ENCODE measurements at regions not wholly inside any gene's neighbourhood (a gene's known extent, or its start where the extent isn't known, plus 50 kb on each side); places are given as distances from the start of the nearest gene placed in this dataset.

GRCh38 chr11:104764710-104765045 is 133.6 kb downstream of the CASP12 start:
- Histone ChIP-seq H2AFZ (ENCODE audit: low read depth, low read length) (no peak overlapping the region), H4K91ac (ENCODE audit: low read length) (no peak overlapping the region), H3K14ac (ENCODE audit: low read length in 2 of 2) (no peak overlapping the region), H4K8ac (ENCODE audit: low read length) (no peak overlapping the region), H3K9ac (ENCODE audit: low read length) (no peak overlapping the region), H2BK120ac (ENCODE audit: low read depth, low read length) (no peak overlapping the region), H3K23ac (ENCODE audit: low read length in 2 of 2) (no peak overlapping the region), H2BK5ac (ENCODE audit: low read depth, low read length, poor library complexity, severe bottlenecking) (no peak overlapping the region), H3K36me3 (ENCODE audit: control insufficient read depth in 1 of 2, insufficient read depth in 2 of 2, low read depth in 1 of 2, low read length in 2 of 2) (no peaks in the 10 kb centered on the region), H3K4me1 (ENCODE audit: control insufficient read depth, insufficient read depth, low read depth, low read length) (no peaks in the 10 kb centered on the region), H3K79me1 (replicated peaks; ENCODE audit: low read length, poor library complexity, severe bottlenecking) (no peaks in the 10 kb centered on the region), H2BK15ac (ENCODE audit: low read depth, poor library complexity, severe bottlenecking) (no peak overlapping the region), H3K27ac (ENCODE audit: low read length, poor library complexity, severe bottlenecking) (no peak overlapping the region), H3K4me3 (ENCODE audit: insufficient read depth in 1 of 2, low read depth in 1 of 2, low read length in 2 of 2) (no peak overlapping the region), H3K4ac (ENCODE audit: low read depth in 1 of 2, low read length in 2 of 2) (no peak overlapping the region), H3K9me3 (ENCODE audit: control insufficient read depth, low read length) (peaks cover 9% of the 10 kb centered on the region), H2BK12ac (ENCODE audit: low read length in 2 of 2) (no peak overlapping the region), H3K4me2 (ENCODE audit: low read length, poor library complexity, severe bottlenecking) (no peak overlapping the region), H3K27me3 (ENCODE audit: control insufficient read depth in 1 of 2, insufficient read depth in 1 of 2, low read length in 2 of 2) (no peaks in the 10 kb centered on the region), H2AK5ac (ENCODE audit: low read length, severe bottlenecking) (no peak overlapping the region), H3K18ac (ENCODE audit: low read depth in 1 of 2, low read length in 2 of 2) (no peak overlapping the region)
- DNase-seq: peak; percentile 9
- no CpG with 5 or more reads among the region's 1 CpG for WGBS

- WGBS: 39% methylated on average over 2 of the region's 5 CpGs
- Histone ChIP-seq H2BK120ac (ENCODE audit: low read depth, low read length) (no peak overlapping the region), H3K4me3 (ENCODE audit: insufficient read depth in 1 of 2, low read depth in 1 of 2, low read length in 2 of 2) (no peak overlapping the region)
Observed at GRCh38 chr11:104763930-104764709, 134.1 kb downstream of the CASP12 start.

GRCh38 chr11:104761511-104761910 is 136.7 kb downstream of the CASP12 start:
- no peak overlapping the region for H2BK5ac ChIP-seq (ENCODE audit: low read depth, low read length, poor library complexity, severe bottlenecking)
- no peak overlapping the region for H2AFZ ChIP-seq (ENCODE audit: low read depth, low read length)
- no peak overlapping the region for H2AK5ac ChIP-seq (ENCODE audit: low read length, severe bottlenecking)
- no peak overlapping the region for H3K14ac ChIP-seq (ENCODE audit: low read length in 2 of 2)
- no peak overlapping the region for H2BK12ac ChIP-seq (ENCODE audit: low read length in 2 of 2)
- WGBS: no CpG with 5 or more reads among the region's 2 CpGs
- no peaks in the 10 kb centered on the region for H3K27me3 ChIP-seq (ENCODE audit: control insufficient read depth in 1 of 2, insufficient read depth in 1 of 2, low read length in 2 of 2)
- H3K4me2 ChIP-seq (ENCODE audit: low read length, poor library complexity, severe bottlenecking): no peak overlapping the region
- no peak overlapping the region for H3K4ac ChIP-seq (ENCODE audit: low read depth in 1 of 2, low read length in 2 of 2)
- H3K4me1 ChIP-seq (ENCODE audit: control insufficient read depth, insufficient read depth, low read depth, low read length): no peaks in the 10 kb centered on the region
- H2BK15ac ChIP-seq (ENCODE audit: low read depth, poor library complexity, severe bottlenecking): no peak overlapping the region
- H3K36me3 ChIP-seq (ENCODE audit: control insufficient read depth in 1 of 2, insufficient read depth in 2 of 2, low read depth in 1 of 2, low read length in 2 of 2): no peaks in the 10 kb centered on the region
- no peak for DNase-seq
- H3K9me3 ChIP-seq (ENCODE audit: control insufficient read depth, low read length): peaks cover 16% of the 10 kb centered on the region
- no peak overlapping the region for H3K27ac ChIP-seq (ENCODE audit: low read length, poor library complexity, severe bottlenecking)
- no peak overlapping the region for H3K9ac ChIP-seq (ENCODE audit: low read length)
- no peak overlapping the region for H3K23ac ChIP-seq (ENCODE audit: low read length in 2 of 2)
- H3K18ac ChIP-seq (ENCODE audit: low read depth in 1 of 2, low read length in 2 of 2): no peak overlapping the region
- no peak overlapping the region for H2BK120ac ChIP-seq (ENCODE audit: low read depth, low read length)
- H3K4me3 ChIP-seq (ENCODE audit: insufficient read depth in 1 of 2, low read depth in 1 of 2, low read length in 2 of 2): no peak overlapping the region
- H3K79me1 ChIP-seq (replicated peaks; ENCODE audit: low read length, poor library complexity, severe bottlenecking): no peaks in the 10 kb centered on the region
- no peak overlapping the region for H4K8ac ChIP-seq (ENCODE audit: low read length)
- no peak overlapping the region for H4K91ac ChIP-seq (ENCODE audit: low read length)

More at GRCh38 chr11:104763930-104764709, 134.1 kb downstream of the CASP12 start:
- Histone ChIP-seq H4K8ac (ENCODE audit: low read length) (no peak overlapping the region), H3K14ac (ENCODE audit: low read length in 2 of 2) (no peak overlapping the region), H3K23ac (ENCODE audit: low read length in 2 of 2) (no peak overlapping the region), H2AFZ (ENCODE audit: low read depth, low read length) (no peak overlapping the region), H3K4ac (ENCODE audit: low read depth in 1 of 2, low read length in 2 of 2) (no peak overlapping the region), H3K18ac (ENCODE audit: low read depth in 1 of 2, low read length in 2 of 2) (no peak overlapping the region), H3K27ac (ENCODE audit: low read length, poor library complexity, severe bottlenecking) (no peak overlapping the region), H3K79me1 (replicated peaks; ENCODE audit: low read length, poor library complexity, severe bottlenecking) (no peaks in the 10 kb centered on the region), H2AK5ac (ENCODE audit: low read length, severe bottlenecking) (no peak overlapping the region), H3K9ac (ENCODE audit: low read length) (no peak overlapping the region), H3K4me2 (ENCODE audit: low read length, poor library complexity, severe bottlenecking) (no peak overlapping the region), H4K91ac (ENCODE audit: low read length) (no peak overlapping the region), H2BK12ac (ENCODE audit: low read length in 2 of 2) (no peak overlapping the region), H3K9me3 (ENCODE audit: control insufficient read depth, low read length) (peaks cover 9% of the 10 kb centered on the region), H2BK15ac (ENCODE audit: low read depth, poor library complexity, severe bottlenecking) (no peak overlapping the region), H3K36me3 (ENCODE audit: control insufficient read depth in 1 of 2, insufficient read depth in 2 of 2, low read depth in 1 of 2, low read length in 2 of 2) (no peaks in the 10 kb centered on the region), H3K4me1 (ENCODE audit: control insufficient read depth, insufficient read depth, low read depth, low read length) (no peaks in the 10 kb centered on the region), H2BK5ac (ENCODE audit: low read depth, low read length, poor library complexity, severe bottlenecking) (no peak overlapping the region), H3K27me3 (ENCODE audit: control insufficient read depth in 1 of 2, insufficient read depth in 1 of 2, low read length in 2 of 2) (no peaks in the 10 kb centered on the region)
- DNase-seq: no peak

GRCh38 chr11:104759464-104759863 is 138.8 kb downstream of the CASP12 start:
- Histone ChIP-seq H3K4me2 (ENCODE audit: low read length, poor library complexity, severe bottlenecking) (no peak overlapping the region), H3K36me3 (ENCODE audit: control insufficient read depth in 1 of 2, insufficient read depth in 2 of 2, low read depth in 1 of 2, low read length in 2 of 2) (no peaks in the 10 kb centered on the region), H2AK5ac (ENCODE audit: low read length, severe bottlenecking) (no peak overlapping the region), H3K27ac (ENCODE audit: low read length, poor library complexity, severe bottlenecking) (no peak overlapping the region), H3K4me3 (ENCODE audit: insufficient read depth in 1 of 2, low read depth in 1 of 2, low read length in 2 of 2) (no peak overlapping the region), H2BK12ac (ENCODE audit: low read length in 2 of 2) (no peak overlapping the region), H2BK5ac (ENCODE audit: low read depth, low read length, poor library complexity, severe bottlenecking) (no peak overlapping the region), H2BK15ac (ENCODE audit: low read depth, poor library complexity, severe bottlenecking) (no peak overlapping the region), H3K9ac (ENCODE audit: low read length) (no peak overlapping the region), H2BK120ac (ENCODE audit: low read depth, low read length) (no peak overlapping the region), H3K4me1 (ENCODE audit: control insufficient read depth, insufficient read depth, low read depth, low read length) (no peaks in the 10 kb centered on the region), H2AFZ (ENCODE audit: low read depth, low read length) (no peak overlapping the region), H3K27me3 (ENCODE audit: control insufficient read depth in 1 of 2, insufficient read depth in 1 of 2, low read length in 2 of 2) (no peaks in the 10 kb centered on the region), H3K9me3 (ENCODE audit: control insufficient read depth, low read length) (peaks cover 16% of the 10 kb centered on the region), H3K14ac (ENCODE audit: low read length in 2 of 2) (no peak overlapping the region), H4K91ac (ENCODE audit: low read length) (no peak overlapping the region), H3K23ac (ENCODE audit: low read length in 2 of 2) (no peak overlapping the region), H3K4ac (ENCODE audit: low read depth in 1 of 2, low read length in 2 of 2) (no peak overlapping the region), H3K18ac (ENCODE audit: low read depth in 1 of 2, low read length in 2 of 2) (no peak overlapping the region), H4K8ac (ENCODE audit: low read length) (no peak overlapping the region), H3K79me1 (replicated peaks; ENCODE audit: low read length, poor library complexity, severe bottlenecking) (no peaks in the 10 kb centered on the region)
- WGBS: no CpG with 5 or more reads among the region's 1 CpG
- DNase-seq: no peak
